ENCODE measurements at regions not wholly inside any gene's neighbourhood (a gene's known extent, or its start where the extent isn't known, plus 50 kb on each side); places are given as distances from the start of the nearest gene placed in this dataset.

GRCh38 chr5:104298518-104298917 lies 735.9 kb upstream of the NUDT12 start:
- TF ChIP-seq ZFX (IDR thresholded peaks at IDR 0.05) (no peak), CTCF (conservative IDR thresholded peaks at IDR 0.05) (no peak)
- H3K27ac ChIP-seq: no peak overlapping the region

- TF ChIP-seq CTCF (conservative IDR thresholded peaks at IDR 0.05) (no peak), ZFX (IDR thresholded peaks at IDR 0.05) (no peak)
- no peak overlapping the region for H3K27ac ChIP-seq
Measured at GRCh38 chr5:104297076-104297475, 734.5 kb upstream of the NUDT12 start.

GRCh38 chr5:104295991-104296390 lies 733.4 kb upstream of the NUDT12 start:
- TF ChIP-seq ZFX (IDR thresholded peaks at IDR 0.05) (no peak), CTCF (conservative IDR thresholded peaks at IDR 0.05) (no peak)
- no peak overlapping the region for H3K27ac ChIP-seq

GRCh38 chr5:104283136-104283535 lies 720.5 kb upstream of the NUDT12 start:
- H3K27ac ChIP-seq: no peak overlapping the region
- no peak for TF ChIP-seq ZFX (IDR thresholded peaks at IDR 0.05)

GRCh38 chr5:104273725-104274124 lies 711.1 kb upstream of the NUDT12 start:
- TF ChIP-seq ZFX (IDR thresholded peaks at IDR 0.05) (no peak), CTCF (conservative IDR thresholded peaks at IDR 0.05) (no peak)
- H3K27ac ChIP-seq: no peak overlapping the region

- no peak overlapping the region for H3K27ac ChIP-seq
Measured at GRCh38 chr5:104267320-104268015, 704.9 kb upstream of the NUDT12 start.

GRCh38 chr5:104266161-104266560 lies 703.6 kb upstream of the NUDT12 start:
- TF ChIP-seq ZFX (IDR thresholded peaks at IDR 0.05) (no peak), CTCF (conservative IDR thresholded peaks at IDR 0.05) (no peak)
- H3K27ac ChIP-seq: no peak overlapping the region

More at GRCh38 chr5:104267320-104268015, 704.9 kb upstream of the NUDT12 start:
- TF ChIP-seq CTCF (conservative IDR thresholded peaks at IDR 0.05) (no peak), ZFX (IDR thresholded peaks at IDR 0.05) (no peak)

- TF ChIP-seq ZFX (IDR thresholded peaks at IDR 0.05): no peak
- TF ChIP-seq CTCF (conservative IDR thresholded peaks at IDR 0.05): no peak
- no peak overlapping the region for H3K27ac ChIP-seq
Measured at GRCh38 chr5:104265531-104266140, 703.0 kb upstream of the NUDT12 start.
